Epithelial cell of proximal tubule (primary cell): ENCODE measurements at regions not wholly inside any gene's neighbourhood (a gene's known extent, or its start where the extent isn't known, plus 50 kb on each side); places are given as distances from the start of the nearest gene placed in this dataset.

ENCODE experiments used
- DNase-seq: peaks from one replicate; pipeline ENCODE4 v3.0.0-alpha.2; 2011; ENCODE audit warnings: low read depth
- H3K4me3 ChIP-seq: 2 replicates; pipeline ENCODE4 v1.5.1; 2011; ENCODE audit warnings: low read depth, mild to moderate bottlenecking, low read length
- CTCF ChIP-seq: conservative IDR thresholded peaks from 2 replicates; pipeline ENCODE4 v1.5.1; 2012; ENCODE audit warnings: low read depth, mild to moderate bottlenecking, low read length

GRCh38 chr1:3981261-3981660 is 81.2 kb upstream of the C1orf174 start:
- no peak overlapping the region for H3K4me3 ChIP-seq
- no peak for TF ChIP-seq CTCF
- DNase-seq, result no peak

GRCh38 chr1:3981746-3982505 is 81.9 kb upstream of the C1orf174 start:
- TF ChIP-seq CTCF, result no peak
- DNase-seq, result no peak
- H3K4me3 ChIP-seq, result no peak overlapping the region

GRCh38 chr1:3983181-3983580 is 83.1 kb upstream of the C1orf174 start:
- H3K4me3 ChIP-seq, result no peak overlapping the region
- no peak for DNase-seq
- no peak for TF ChIP-seq CTCF

GRCh38 chr1:3984586-3984985 is 84.5 kb upstream of the C1orf174 start:
- no peak for TF ChIP-seq CTCF
- no peak for DNase-seq

GRCh38 chr1:3986686-3987218 is 86.7 kb upstream of the C1orf174 start:
- no peak overlapping the region for H3K4me3 ChIP-seq
- DNase-seq, result no peak
- TF ChIP-seq CTCF, result no peak

More at GRCh38 chr1:3984586-3984985, 84.5 kb upstream of the C1orf174 start:
- H3K4me3 ChIP-seq, result no peak overlapping the region

- no peak for DNase-seq
- TF ChIP-seq CTCF, result no peak
- H3K4me3 ChIP-seq, result no peak overlapping the region
Observed at GRCh38 chr1:3987669-3988235, 87.7 kb upstream of the C1orf174 start.

GRCh38 chr1:3988431-3988830 is 88.4 kb upstream of the C1orf174 start:
- no peak overlapping the region for H3K4me3 ChIP-seq
- no peak for DNase-seq
- no peak for TF ChIP-seq CTCF
